ENCODE measurements at regions not wholly inside any gene's neighbourhood (a gene's known extent, or its start where the extent isn't known, plus 50 kb on each side); places are given as distances from the start of the nearest gene placed in this dataset.

GRCh38 chr4:29224911-29225310 is 1495.3 kb upstream of the PCDH7 start:
- ChIA-PET CTCF (no interaction called here), POLR2A (no interaction called here)
- no peak for DNase-seq (ENCODE audit: extremely low spot score)
- TF ChIP-seq, protein P1, sequence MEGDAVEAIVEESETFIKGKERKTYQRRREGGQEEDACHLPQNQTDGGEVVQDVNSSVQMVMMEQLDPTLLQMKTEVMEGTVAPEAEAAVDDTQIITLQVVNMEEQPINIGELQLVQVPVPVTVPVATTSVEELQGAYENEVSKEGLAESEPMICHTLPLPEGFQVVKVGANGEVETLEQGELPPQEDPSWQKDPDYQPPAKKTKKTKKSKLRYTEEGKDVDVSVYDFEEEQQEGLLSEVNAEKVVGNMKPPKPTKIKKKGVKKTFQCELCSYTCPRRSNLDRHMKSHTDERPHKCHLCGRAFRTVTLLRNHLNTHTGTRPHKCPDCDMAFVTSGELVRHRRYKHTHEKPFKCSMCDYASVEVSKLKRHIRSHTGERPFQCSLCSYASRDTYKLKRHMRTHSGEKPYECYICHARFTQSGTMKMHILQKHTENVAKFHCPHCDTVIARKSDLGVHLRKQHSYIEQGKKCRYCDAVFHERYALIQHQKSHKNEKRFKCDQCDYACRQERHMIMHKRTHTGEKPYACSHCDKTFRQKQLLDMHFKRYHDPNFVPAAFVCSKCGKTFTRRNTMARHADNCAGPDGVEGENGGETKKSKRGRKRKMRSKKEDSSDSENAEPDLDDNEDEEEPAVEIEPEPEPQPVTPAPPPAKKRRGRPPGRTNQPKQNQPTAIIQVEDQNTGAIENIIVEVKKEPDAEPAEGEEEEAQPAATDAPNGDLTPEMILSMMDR (IDR thresholded peaks at IDR 0.05; ENCODE audit: control extremely low read depth, extremely low read depth, low read depth, missing control alignments) = no peak

GRCh38 chr4:29240641-29241040 is 1479.5 kb upstream of the PCDH7 start:
- TF ChIP-seq, protein P1 (IDR thresholded peaks at IDR 0.05; ENCODE audit: control extremely low read depth, extremely low read depth, low read depth, missing control alignments) = no peak
- POLR2A ChIA-PET = no interaction called here
- no peak for DNase-seq (ENCODE audit: extremely low spot score)
- CTCF ChIA-PET = no interaction called here

- POLR2A ChIA-PET = no interaction called here
- DNase-seq (ENCODE audit: extremely low spot score) = no peak
- TF ChIP-seq, protein P1 (IDR thresholded peaks at IDR 0.05; ENCODE audit: control extremely low read depth, extremely low read depth, low read depth, missing control alignments) = no peak
- CTCF ChIA-PET = no interaction called here
These were observed 1477.1 kb upstream of the PCDH7 start for GRCh38 chr4:29243054-29243453.

DNA sequence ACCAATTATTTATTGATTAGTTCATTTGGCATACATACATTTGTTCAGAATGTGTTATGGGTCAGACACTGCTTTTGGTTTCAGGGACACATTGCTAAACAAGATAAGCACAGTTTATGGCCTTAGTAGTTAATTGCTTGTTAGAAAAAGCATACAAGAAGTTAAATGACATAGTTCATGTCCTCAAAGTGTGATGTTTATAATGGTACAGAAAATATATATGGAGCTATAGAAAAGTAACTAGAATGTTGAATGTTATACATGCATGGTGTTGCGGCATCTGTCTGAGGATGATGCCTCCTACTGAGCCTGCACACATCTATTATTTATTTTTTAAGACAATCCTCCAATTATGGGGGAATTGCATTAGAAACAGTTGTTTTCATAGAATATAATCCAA is 1476.3 kb upstream of the PCDH7 start:
- ChIA-PET CTCF (no interaction called here), POLR2A (no interaction called here)
- no peak for DNase-seq (ENCODE audit: extremely low spot score)
- TF ChIP-seq, protein P1 (IDR thresholded peaks at IDR 0.05; ENCODE audit: control extremely low read depth, extremely low read depth, low read depth, missing control alignments) = no peak

DNA sequence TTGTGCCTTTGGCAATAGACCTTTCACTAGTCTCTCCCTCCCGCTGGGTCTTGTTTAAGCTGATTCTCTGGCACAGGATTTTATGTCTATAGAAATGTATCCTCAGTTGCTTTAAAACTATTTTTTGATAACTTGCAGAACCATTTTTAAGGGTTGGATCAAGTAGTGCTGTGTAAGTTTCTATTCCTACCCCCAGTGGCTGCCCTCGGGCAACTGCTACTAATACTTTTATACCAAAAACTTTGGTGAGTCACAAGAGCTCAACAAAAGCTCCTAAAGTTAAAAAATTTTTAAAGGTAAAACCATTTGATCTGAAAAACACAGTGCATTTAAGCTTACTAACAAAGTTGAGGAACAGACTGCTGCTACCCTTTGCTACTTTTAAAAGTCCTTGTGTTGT is 1460.6 kb upstream of the PCDH7 start:
- ChIA-PET CTCF (no interaction called here), POLR2A (no interaction called here)
- DNase-seq (ENCODE audit: extremely low spot score) = no peak
- TF ChIP-seq, protein P1 (IDR thresholded peaks at IDR 0.05; ENCODE audit: control extremely low read depth, extremely low read depth, low read depth, missing control alignments) = no peak

DNA sequence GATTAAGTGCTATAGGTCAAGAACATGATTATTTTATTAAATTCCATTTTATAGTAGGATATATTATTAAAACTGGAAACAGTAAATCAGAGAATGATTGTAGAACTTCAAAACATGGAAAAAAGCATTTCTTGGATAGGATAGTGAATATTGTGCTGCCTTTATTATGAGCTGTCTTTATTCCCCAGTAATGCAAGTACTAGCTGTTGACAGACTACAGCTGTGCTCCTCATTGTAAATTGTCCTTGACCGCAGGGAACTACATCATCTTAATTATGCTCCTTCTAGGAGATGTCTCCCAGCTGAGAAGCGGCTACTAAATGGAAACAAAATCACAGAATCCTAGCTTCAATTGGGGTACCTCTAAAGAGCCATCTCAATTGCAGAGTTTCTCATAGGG is 1457.2 kb upstream of the PCDH7 start:
- POLR2A ChIA-PET = no interaction called here
- no peak for DNase-seq (ENCODE audit: extremely low spot score)
- CTCF ChIA-PET = interaction anchor here (1.2 kb wide), 2 partner anchors 13 to 146 kb away, joined by 3 read pairs; no protein-coding TSS in a partner anchor
- TF ChIP-seq, protein P1 (IDR thresholded peaks at IDR 0.05; ENCODE audit: control extremely low read depth, extremely low read depth, low read depth, missing control alignments) = no peak

GRCh38 chr4:29276150-29276549 is 1444.0 kb upstream of the PCDH7 start:
- DNase-seq (ENCODE audit: extremely low spot score) = no peak
- ChIA-PET POLR2A (no interaction called here), CTCF (interaction anchor here (1.1 kb wide), 1 partner anchor 13 kb away, joined by 3 read pairs; no protein-coding TSS in a partner anchor)
- TF ChIP-seq, protein P1 (IDR thresholded peaks at IDR 0.05; ENCODE audit: control extremely low read depth, extremely low read depth, low read depth, missing control alignments) = no peak
